Spinal cord (tissue), 9 donors: ENCODE measurements at regions not wholly inside any gene's neighbourhood (a gene's known extent, or its start where the extent isn't known, plus 50 kb on each side); places are given as distances from the start of the nearest gene placed in this dataset.

Experiments used
- DNase-seq, 6 donors: peaks; one replicate each; pipeline versions ENCODE4 v3.0.0 to v3.0.0-alpha.2; 2013 to 2015; ENCODE audit warnings: low spot score in 6 of 6, low read depth in 4 of 6
- H3K27ac ChIP-seq: one replicate; pipeline ENCODE4 v1.5.1; 2013; ENCODE audit warnings: low read depth, low read length, control low read depth
- H3K27me3 ChIP-seq: one replicate; pipeline ENCODE4 v1.6.1; 2013; ENCODE audit warnings: low read length; ENCODE audit not compliant: control insufficient read depth, insufficient read depth
- H3K36me3 ChIP-seq: one replicate; pipeline ENCODE4 v1.6.1; 2013; ENCODE audit warnings: low read length; ENCODE audit not compliant: control insufficient read depth, insufficient read depth
- H3K4me1 ChIP-seq: one replicate; pipeline ENCODE4 v1.6.1; 2013; ENCODE audit warnings: low read length; ENCODE audit not compliant: control insufficient read depth, insufficient read depth
- H3K4me3 ChIP-seq: one replicate; pipeline ENCODE4 v1.5.1; 2013; ENCODE audit warnings: low read depth, low read length, control low read depth
- H3K9me3 ChIP-seq: one replicate; pipeline ENCODE4 v1.6.1; 2013; ENCODE audit warnings: low read length; ENCODE audit not compliant: control insufficient read depth, insufficient read depth
- WGBS: methylation state at CpG from one replicate; pipeline ENCODE4 v1.1.5; 2013; ENCODE audit warnings: missing lambda C conversion rate; ENCODE audit not compliant: insufficient coverage; 5-methylcytosine and 5-hydroxymethylcytosine counted together
- donor health status: healthy.

DNA sequence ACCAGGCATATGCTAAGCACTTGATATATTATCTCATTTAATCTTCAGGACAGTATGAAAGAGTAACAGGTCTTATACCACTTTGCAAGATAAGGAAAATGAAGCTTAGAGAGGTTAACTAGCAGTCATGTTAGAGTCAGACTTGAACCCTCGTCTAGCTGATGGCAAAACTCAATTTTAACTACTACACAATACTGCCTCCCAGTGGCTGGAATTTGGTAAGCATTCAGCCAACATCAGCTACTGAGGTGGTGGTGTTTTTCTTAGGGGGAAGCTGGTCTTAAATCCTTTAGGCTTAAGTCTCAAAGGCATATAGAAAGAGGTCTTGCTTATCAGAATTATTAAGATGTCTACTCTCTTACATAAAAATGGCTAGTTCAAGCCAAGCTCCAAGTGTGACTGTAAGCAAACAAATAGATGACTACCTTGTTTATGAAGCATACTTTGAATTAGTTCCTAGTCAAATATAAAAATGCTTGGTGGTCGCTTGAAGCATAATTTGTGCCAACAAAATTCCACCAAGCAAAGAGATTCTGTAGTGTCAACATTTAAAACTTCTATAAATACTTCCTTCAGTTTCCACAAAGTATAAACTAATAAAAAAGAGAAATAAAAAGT is 325.4 kb upstream of the FIGN start:
- H3K27ac ChIP-seq: no peak overlapping the region
- no peaks in the 10 kb centered on the region for H3K9me3 ChIP-seq
- no peak overlapping the region for H3K4me3 ChIP-seq
- no peaks in the 10 kb centered on the region for H3K4me1 ChIP-seq
- no CpG with 5 or more reads among the region's 2 CpGs for WGBS
- peak in 1 of 6 donors; percentile 18 for DNase-seq
- H3K27me3 ChIP-seq: no peaks in the 10 kb centered on the region
- H3K36me3 ChIP-seq: no peaks in the 10 kb centered on the region

DNA sequence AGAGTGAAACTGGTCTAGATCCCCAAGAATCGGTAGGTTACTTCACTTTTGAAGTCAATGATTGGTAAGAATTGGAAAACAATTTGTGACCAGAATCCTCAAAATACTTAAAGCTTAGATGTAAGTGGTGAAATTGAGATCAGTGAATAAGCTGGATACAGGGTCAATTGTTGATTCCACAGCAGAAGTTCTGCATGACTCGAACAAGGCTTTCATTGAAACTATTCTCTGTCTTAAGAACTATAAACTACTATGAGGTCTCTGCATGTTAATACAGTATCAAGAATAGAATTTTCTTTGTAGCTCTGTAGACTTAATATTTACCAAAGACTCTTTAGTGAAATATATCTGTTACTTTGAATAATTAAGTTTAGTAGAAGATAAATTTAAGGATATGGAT is 324.2 kb upstream of the FIGN start:
- Histone ChIP-seq H3K27ac (no peak overlapping the region), H3K9me3 (no peaks in the 10 kb centered on the region), H3K4me1 (no peaks in the 10 kb centered on the region), H3K4me3 (no peak overlapping the region), H3K27me3 (no peaks in the 10 kb centered on the region), H3K36me3 (no peaks in the 10 kb centered on the region)
- DNase-seq: no peak
- WGBS: no CpG with 5 or more reads among the region's 2 CpGs

DNA sequence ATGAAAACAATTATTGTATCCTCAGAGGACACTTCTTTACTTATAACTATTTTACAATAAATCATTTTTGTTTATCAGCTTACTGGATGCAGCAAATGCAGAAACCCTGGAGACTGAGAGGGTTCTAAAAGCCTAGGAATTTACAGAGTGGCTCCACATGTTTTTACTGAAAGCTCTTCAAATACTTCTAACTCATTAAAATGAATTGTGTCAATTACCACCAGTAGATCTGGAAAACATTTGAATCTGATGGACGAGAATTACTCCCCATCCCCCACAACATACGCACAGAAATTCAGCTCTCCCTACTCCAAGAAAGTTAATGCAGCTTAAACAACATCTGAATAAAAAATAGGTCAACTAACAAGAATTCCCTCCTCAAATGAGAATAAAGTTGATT is 319.8 kb upstream of the FIGN start:
- no peaks in the 10 kb centered on the region for H3K36me3 ChIP-seq
- no peaks in the 10 kb centered on the region for H3K9me3 ChIP-seq
- no peak overlapping the region for H3K4me3 ChIP-seq
- H3K27me3 ChIP-seq: no peaks in the 10 kb centered on the region
- no peak overlapping the region for H3K27ac ChIP-seq
- DNase-seq: peak in 1 of 6 donors; percentile 45
- no CpG with 5 or more reads among the region's 2 CpGs for WGBS
- no peaks in the 10 kb centered on the region for H3K4me1 ChIP-seq

DNA sequence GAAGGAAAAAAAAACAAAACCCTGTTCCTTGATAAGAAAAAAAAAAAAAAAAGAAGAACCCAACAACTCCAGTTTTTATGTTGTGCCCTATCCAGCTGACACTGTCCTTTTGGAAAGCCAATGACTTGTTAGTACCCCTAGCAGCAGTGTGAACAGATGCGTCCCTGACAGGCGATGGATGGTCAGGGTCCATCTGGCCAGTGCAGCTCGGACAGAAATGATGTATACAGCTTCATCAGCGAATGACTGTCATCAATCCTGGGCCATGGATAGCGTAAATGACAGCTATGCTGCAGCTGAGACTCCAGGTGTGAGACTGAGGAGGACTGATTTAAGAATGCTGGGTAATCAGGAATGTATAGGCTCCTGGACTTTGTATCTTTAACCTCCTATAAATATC is 318.8 kb upstream of the FIGN start:
- Histone ChIP-seq H3K27me3 (no peaks in the 10 kb centered on the region), H3K27ac (no peak overlapping the region), H3K9me3 (no peaks in the 10 kb centered on the region), H3K36me3 (no peaks in the 10 kb centered on the region), H3K4me1 (no peaks in the 10 kb centered on the region), H3K4me3 (no peak overlapping the region)
- peak in 1 of 6 donors; percentile 55 for DNase-seq
- WGBS: 69% methylated on average over 5 of the region's 5 CpGs

DNA sequence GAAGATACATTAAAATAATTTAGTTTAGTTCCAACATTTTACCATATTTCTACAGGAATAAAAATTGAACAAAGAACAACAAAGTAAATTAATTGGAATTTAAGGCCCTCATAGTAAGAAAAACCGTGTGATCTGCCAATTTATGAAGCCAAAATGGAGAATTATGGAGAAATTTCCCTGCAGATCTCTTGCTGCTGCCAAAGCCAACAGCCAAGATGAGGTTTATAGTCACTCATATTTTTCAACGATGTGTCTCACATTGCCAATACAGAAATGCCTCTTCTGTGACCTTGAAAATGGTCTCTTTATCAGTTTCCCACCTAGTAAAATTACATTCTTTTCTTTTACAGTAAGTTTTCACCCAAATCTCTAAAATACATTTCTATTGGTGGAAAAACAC is 317.2 kb upstream of the FIGN start:
- DNase-seq: no peak
- no peaks in the 10 kb centered on the region for H3K9me3 ChIP-seq
- WGBS: 89% methylated on average over 1 of the region's 2 CpGs
- H3K4me3 ChIP-seq: no peak overlapping the region
- no peaks in the 10 kb centered on the region for H3K36me3 ChIP-seq
- H3K27me3 ChIP-seq: no peaks in the 10 kb centered on the region
- H3K4me1 ChIP-seq: no peaks in the 10 kb centered on the region
- H3K27ac ChIP-seq: no peak overlapping the region

DNA sequence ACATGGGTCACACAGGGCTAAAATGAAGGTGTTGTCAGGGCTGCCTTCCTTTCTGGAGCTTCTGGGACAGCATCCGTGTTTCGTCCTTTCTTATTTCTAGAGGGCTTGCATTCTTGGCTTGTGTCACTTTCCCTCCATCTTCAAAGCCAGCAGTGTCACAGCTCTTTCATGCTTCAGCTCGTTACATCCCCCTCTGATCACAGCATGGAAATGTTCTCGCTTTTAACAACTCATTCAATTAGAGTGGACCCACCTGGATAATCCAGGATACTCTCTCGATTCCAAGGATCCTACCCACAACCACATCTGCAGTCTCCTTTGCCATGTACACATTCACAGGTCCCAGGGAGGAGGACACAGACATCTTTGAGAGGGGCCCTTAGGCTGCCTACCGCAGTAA is 316.2 kb upstream of the FIGN start:
- H3K4me3 ChIP-seq: no peak overlapping the region
- H3K27me3 ChIP-seq: no peaks in the 10 kb centered on the region
- H3K36me3 ChIP-seq: no peaks in the 10 kb centered on the region
- WGBS: 72% methylated on average over 5 of the region's 6 CpGs
- no peaks in the 10 kb centered on the region for H3K4me1 ChIP-seq
- H3K27ac ChIP-seq: no peak overlapping the region
- no peak for DNase-seq
- H3K9me3 ChIP-seq: no peaks in the 10 kb centered on the region

DNA sequence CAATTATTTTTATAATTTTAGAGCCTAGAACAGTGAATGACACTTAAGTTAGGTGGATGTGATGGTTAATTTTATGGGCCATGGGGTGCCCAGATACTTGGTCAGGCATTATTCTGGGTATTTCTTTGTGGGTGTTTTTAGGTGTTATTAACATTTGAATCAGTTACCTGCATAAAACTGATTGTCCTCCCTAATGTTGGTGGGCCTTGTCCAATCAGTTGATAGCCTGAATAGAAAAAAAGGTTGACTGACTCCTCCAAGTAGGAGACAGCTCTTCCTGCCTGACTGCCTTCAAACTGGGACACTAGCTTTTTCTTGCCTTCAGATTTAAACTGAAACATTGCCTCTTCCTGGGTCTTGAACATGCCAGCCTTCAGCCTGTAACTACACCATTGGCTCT is 312.9 kb upstream of the FIGN start:
- Histone ChIP-seq H3K27me3 (no peaks in the 10 kb centered on the region), H3K4me1 (no peaks in the 10 kb centered on the region), H3K27ac (no peak overlapping the region), H3K36me3 (no peaks in the 10 kb centered on the region), H3K4me3 (no peak overlapping the region), H3K9me3 (no peaks in the 10 kb centered on the region)
- DNase-seq: no peak

DNA sequence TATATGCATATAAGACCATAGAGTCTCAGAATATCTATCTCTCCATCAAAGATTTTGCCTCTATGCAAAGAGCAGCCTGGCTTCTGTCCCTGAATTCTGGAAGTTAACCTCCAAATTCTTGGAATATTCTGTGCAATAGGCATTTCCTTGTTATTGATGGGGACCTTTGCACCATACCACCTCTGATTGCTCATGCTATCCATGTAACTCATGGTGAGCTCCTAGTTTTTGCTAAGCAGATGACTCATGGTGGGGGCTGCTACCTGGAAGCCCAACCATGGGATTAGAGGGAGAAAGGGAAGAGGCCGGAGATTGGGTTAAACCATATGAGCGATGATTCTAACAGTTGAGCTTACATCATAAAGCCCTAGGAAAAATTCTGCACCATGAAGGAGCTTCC is 310.2 kb upstream of the FIGN start:
- Histone ChIP-seq H3K27ac (no peak overlapping the region), H3K4me1 (no peaks in the 10 kb centered on the region), H3K9me3 (peaks cover 2% of the 10 kb centered on the region), H3K27me3 (no peaks in the 10 kb centered on the region), H3K36me3 (no peaks in the 10 kb centered on the region), H3K4me3 (no peak overlapping the region)
- no peak for DNase-seq
- no CpG with 5 or more reads among the region's 2 CpGs for WGBS

DNA sequence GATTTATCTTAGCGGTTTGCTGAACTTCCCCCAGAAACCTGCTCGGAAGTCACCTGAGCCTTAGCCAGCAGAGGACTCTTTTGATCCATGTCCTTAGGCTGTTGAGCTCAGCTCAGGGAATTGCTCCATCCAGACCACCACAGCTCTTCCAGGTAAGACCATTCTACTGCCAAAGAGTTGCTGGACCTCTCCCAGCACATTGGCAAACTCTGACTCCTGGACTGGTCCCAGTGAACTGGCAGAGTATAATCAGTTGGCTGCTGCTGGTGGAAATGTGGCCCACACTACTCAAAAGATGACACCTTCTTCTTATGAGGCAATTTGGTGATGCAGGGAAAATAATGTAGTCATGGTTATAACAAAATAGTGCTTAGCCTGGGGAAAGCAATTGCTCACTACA is 308.8 kb upstream of the FIGN start:
- H3K27ac ChIP-seq: no peak overlapping the region
- H3K4me3 ChIP-seq: no peak overlapping the region
- no peaks in the 10 kb centered on the region for H3K4me1 ChIP-seq
- peak in 2 of 6 donors; percentile 13 to 22 for DNase-seq
- H3K9me3 ChIP-seq: peaks cover 2% of the 10 kb centered on the region
- H3K27me3 ChIP-seq: no peaks in the 10 kb centered on the region
- H3K36me3 ChIP-seq: no peaks in the 10 kb centered on the region
- WGBS: 100% methylated on average over 2 of the region's 2 CpGs

DNA sequence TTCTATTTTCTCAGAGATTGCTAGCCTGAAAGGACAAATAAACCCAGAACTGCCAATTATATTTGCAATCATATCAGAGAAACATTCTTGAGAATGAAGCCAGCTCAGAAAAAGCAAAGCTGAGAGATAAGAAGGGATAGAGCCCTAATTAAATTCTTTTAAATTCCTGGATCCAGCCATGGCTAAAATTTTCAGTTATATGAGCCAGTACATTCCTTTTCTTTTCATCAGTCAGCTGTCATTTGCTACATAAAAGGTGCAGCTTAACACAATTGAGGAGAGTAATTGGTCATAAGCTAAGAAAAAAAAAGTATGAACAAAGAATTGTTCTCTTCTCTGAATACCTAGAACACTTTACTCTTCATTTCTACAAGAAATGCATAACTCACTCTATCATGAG is 303.5 kb upstream of the FIGN start:
- H3K4me3 ChIP-seq: no peak overlapping the region
- peaks cover 2% of the 10 kb centered on the region for H3K9me3 ChIP-seq
- no peaks in the 10 kb centered on the region for H3K4me1 ChIP-seq

More for the DNA sequence above, 303.5 kb upstream of the FIGN start:
- Histone ChIP-seq H3K36me3 (no peaks in the 10 kb centered on the region), H3K27me3 (no peaks in the 10 kb centered on the region), H3K27ac (no peak overlapping the region)
- DNase-seq: no peak
